HG02678 (cell line): ENCODE measurements at regions not wholly inside any gene's neighbourhood (a gene's known extent, or its start where the extent isn't known, plus 50 kb on each side); places are given as distances from the start of the nearest gene placed in this dataset.

ENCODE experiments used
- ATAC-seq: cut with Tn5 transposase; IDR thresholded peaks from one replicate; pipeline ENCODE4 v1.9.1; 2021; ENCODE audit warnings: mild to moderate bottlenecking, moderate library complexity; ENCODE audit not compliant: unreplicated experiment

- no peak for ATAC-seq
Observed at GRCh38 chr10:28077889-28078288, 79.0 kb upstream of the ODAD2 start.

- no peak for ATAC-seq
Observed at GRCh38 chr10:28075424-28075823, 76.5 kb upstream of the ODAD2 start.

- no peak for ATAC-seq
Observed at GRCh38 chr10:28072573-28072972, 73.7 kb upstream of the ODAD2 start.

- ATAC-seq, result no peak
Observed at GRCh38 chr10:28060031-28060607, 61.2 kb upstream of the ODAD2 start.

GRCh38 chr10:28058746-28059145, 59.9 kb upstream of the ODAD2 start:
- ATAC-seq, result no peak

- no peak for ATAC-seq
Observed at GRCh38 chr10:28054228-28054860, 55.5 kb upstream of the ODAD2 start.

- no peak for ATAC-seq
Observed at GRCh38 chr10:28049286-28049685, 50.4 kb upstream of the ODAD2 start.
